GM10266 (cell line): ENCODE measurements at regions not wholly inside any gene's neighbourhood (a gene's known extent, or its start where the extent isn't known, plus 50 kb on each side); places are given as distances from the start of the nearest gene placed in this dataset.

Experiments
- DNase-seq: peaks from one replicate; pipeline ENCODE4 v3.0.0; 2012; ENCODE audit errors: extremely low spot score
- CTCF ChIP-seq: IDR thresholded peaks from 2 replicates; pipeline ENCODE4 v1.5.1; 2012; ENCODE audit warnings: mild to moderate bottlenecking, low read depth; ENCODE audit not compliant: control insufficient read depth, insufficient read depth; ENCODE audit errors: missing control alignments

DNA sequence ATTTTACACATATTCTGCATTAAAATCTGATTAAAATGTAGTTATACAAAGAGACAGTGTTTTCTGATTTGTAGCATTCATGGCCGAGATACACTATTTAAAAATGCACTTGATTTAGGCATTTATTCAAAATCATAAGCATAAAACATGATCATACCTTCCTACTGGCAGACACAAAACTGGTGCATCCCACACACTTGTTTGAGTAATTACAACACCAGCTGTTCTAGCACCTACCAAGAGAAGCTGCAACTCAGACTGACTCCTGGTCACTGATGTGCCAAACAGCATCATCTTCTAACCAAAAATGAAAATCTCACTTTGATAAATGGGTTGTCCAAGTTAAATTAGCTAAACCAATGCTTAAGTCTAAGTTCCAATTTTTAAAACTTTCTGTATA, 262.7 kb upstream of the NSMCE3 start:
- no peak for DNase-seq
- no peak for TF ChIP-seq CTCF

DNA sequence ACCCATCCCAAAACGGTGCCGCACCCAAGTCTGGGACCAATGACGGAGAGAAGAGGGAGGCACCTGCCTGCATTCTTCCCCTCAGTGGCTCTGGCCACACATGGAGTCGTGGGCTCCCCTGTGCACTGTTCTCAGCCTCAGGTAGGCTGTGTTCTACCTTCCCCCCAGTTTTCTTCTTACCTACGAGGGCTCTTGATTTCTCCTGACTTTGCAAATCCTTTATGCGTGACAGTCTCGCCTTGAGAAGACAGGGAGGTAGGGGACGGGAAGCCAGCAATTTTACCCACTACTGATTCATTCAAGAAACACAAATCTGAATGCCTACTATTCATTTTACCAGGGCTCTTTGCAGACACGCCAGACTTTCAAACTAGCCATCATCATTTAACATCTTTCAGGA, 261.3 kb upstream of the NSMCE3 start:
- DNase-seq: no peak
- TF ChIP-seq CTCF: no peak

GRCh38 chr15:29529043-29529442, 259.4 kb upstream of the NSMCE3 start:
- no peak for TF ChIP-seq CTCF
- no peak for DNase-seq

GRCh38 chr15:29528276-29528675, 258.7 kb upstream of the NSMCE3 start:
- DNase-seq: no peak
- no peak for TF ChIP-seq CTCF

DNA sequence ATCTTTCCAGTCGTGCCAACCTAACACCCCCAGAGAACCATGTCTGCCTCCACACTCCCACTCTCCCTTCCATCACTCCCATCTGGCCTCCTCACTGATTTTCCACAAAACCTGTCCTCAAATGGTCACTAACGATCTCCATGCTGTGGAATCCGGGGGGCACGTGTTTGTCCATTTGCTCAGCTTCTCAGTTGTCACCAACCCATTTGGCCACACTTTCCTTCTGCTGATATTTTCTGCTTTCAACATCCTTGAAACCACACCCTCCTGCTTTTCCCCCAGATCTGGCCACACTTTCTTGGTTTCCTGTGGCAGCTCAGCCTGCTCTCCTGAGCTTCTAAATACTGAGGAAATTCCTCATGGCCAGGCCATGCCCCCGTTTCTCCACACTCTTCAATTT, 257.2 kb upstream of the NSMCE3 start:
- DNase-seq: no peak
- TF ChIP-seq CTCF: no peak

DNA sequence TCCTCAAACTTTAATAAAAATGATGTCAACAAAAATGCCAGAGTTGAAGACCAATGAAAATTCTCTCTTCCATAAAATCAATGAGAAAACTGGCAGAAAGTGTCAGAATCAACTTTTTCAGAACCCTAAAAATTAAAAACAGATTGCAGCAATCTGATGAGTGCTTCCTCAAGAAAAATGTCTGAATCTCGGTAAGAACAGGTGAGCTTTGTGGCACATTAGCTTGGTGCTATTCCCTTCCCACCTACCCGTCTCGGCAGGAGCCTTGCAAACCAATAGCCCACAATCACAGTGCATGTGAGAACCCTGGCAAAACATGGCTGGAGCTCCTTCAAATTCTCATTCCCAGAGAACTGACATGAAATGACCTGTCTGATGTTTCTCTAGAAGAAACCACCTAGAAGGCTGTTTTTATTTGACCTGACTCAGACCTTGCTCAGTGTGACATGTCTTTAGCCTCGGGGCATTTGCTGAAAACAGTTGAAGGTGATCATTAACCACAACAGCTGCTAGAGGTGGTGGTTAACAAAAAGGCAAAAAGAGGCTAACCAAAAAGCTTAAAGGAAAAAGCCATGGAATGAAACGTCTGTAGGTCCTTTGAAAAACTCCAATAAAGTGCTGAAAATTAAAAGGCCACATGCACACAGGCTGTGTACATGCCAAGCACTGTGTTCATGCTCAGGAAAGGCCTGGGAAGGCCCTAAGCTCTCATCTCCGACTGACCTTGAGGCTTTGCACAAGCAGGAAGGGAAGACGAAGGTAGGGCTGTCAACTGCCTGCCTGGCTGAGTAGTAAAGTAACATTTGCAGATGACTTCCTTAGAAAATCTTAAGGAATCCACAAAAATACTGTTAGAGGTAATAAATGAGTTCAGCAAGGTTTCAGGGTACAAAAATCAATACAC, 253.0 kb upstream of the NSMCE3 start:
- TF ChIP-seq CTCF: no peak
- DNase-seq: no peak

DNA sequence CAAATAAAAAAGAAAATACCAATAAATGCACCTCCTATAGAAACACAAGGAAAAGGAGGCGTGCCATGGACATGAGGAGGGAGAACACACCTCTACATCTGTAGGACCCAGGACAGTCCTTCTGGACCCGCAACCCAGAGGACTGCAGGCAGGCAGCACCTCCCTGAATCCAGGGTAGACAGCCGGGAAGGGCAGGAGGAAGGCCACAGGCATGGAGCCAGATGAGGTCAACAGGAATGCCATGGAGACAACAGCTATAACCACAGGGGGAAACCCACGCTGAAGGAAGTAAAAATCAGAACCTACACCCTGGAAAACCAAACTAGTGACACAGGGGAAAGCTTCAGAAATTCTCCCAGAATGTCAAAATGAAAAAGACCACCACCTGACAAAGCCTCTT, 248.8 kb upstream of the NSMCE3 start:
- TF ChIP-seq CTCF: no peak
- no peak for DNase-seq
